Neural crest cell (in vitro differentiated cells): ENCODE measurements at regions not wholly inside any gene's neighbourhood (a gene's known extent, or its start where the extent isn't known, plus 50 kb on each side); places are given as distances from the start of the nearest gene placed in this dataset.
"Not testable (repeated sequence)": the region's sequence is repeated elsewhere in the genome, so short reads cannot be mapped to it uniquely, and the experiment has no call there.

Source experiments
- DNase-seq: peaks from one replicate; pipeline ENCODE4 v3.0.0; 2021; ENCODE audit warnings: low read depth, mixed read lengths, low spot score
- H3K27ac Mint-ChIP-seq: one replicate; pipeline ENCODE4 v1.8.0; 2021; ENCODE audit warnings: mild to moderate bottlenecking, mixed read lengths; ENCODE audit not compliant: unreplicated experiment
- H3K27me3 Mint-ChIP-seq: 2 replicates; pipeline ENCODE4 v1.8.0; 2021; ENCODE audit warnings: low read depth, mild to moderate bottlenecking, mixed read lengths
- H3K36me3 Mint-ChIP-seq: 2 replicates; pipeline ENCODE4 v1.8.0; 2021; ENCODE audit warnings: low read depth, mild to moderate bottlenecking, mixed read lengths
- H3K4me1 Mint-ChIP-seq: 2 replicates; pipeline ENCODE4 v1.8.0; 2021; ENCODE audit warnings: mixed read lengths
- H3K4me3 Mint-ChIP-seq: one replicate; pipeline ENCODE4 v1.8.0; 2021; ENCODE audit warnings: mild to moderate bottlenecking, mixed read lengths
- H3K9me3 Mint-ChIP-seq: 2 replicates; pipeline ENCODE4 v1.8.0; 2021; ENCODE audit warnings: mixed read lengths
- TF ChIP-seq, protein P1 (sequence below): fragments of 200-600 bp; sonication (generic); conservative IDR thresholded peaks from 2 replicates; pipeline ENCODE4 v1.5.0; 2021; ENCODE audit warnings: antibody characterized with exemption, mild to moderate bottlenecking

DNA sequence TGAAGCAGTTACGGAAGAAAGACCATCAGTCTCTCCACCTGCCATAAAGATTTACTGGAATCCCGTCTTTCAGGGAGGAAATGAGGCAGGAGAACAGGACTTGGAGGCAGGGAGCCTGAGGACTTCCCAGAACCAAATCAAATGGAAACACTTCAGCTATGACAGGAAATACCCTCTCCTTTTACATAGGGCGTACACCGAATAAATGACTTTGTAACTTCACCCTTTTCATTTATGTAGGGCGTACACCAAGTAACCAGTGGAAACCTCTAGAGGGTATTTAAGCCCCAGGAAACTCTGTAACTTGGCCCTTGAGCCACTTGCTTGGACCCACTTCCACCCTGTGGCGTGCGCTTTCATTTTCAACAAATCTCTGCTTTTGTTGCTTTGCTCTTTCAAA lies 218.3 kb upstream of the SLC39A10 start:
- no peak for DNase-seq
- Mint-ChIP-seq H3K4me3 (no peak overlapping the region), H3K36me3 (peaks cover 3% of the 10 kb centered on the region), H3K4me1 (no peaks in the 10 kb centered on the region), H3K9me3 (peaks cover 8% of the 10 kb centered on the region), H3K27ac (no peak overlapping the region), H3K27me3 (no peaks in the 10 kb centered on the region)
- TF ChIP-seq, protein P1, sequence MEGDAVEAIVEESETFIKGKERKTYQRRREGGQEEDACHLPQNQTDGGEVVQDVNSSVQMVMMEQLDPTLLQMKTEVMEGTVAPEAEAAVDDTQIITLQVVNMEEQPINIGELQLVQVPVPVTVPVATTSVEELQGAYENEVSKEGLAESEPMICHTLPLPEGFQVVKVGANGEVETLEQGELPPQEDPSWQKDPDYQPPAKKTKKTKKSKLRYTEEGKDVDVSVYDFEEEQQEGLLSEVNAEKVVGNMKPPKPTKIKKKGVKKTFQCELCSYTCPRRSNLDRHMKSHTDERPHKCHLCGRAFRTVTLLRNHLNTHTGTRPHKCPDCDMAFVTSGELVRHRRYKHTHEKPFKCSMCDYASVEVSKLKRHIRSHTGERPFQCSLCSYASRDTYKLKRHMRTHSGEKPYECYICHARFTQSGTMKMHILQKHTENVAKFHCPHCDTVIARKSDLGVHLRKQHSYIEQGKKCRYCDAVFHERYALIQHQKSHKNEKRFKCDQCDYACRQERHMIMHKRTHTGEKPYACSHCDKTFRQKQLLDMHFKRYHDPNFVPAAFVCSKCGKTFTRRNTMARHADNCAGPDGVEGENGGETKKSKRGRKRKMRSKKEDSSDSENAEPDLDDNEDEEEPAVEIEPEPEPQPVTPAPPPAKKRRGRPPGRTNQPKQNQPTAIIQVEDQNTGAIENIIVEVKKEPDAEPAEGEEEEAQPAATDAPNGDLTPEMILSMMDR: no peak

DNA sequence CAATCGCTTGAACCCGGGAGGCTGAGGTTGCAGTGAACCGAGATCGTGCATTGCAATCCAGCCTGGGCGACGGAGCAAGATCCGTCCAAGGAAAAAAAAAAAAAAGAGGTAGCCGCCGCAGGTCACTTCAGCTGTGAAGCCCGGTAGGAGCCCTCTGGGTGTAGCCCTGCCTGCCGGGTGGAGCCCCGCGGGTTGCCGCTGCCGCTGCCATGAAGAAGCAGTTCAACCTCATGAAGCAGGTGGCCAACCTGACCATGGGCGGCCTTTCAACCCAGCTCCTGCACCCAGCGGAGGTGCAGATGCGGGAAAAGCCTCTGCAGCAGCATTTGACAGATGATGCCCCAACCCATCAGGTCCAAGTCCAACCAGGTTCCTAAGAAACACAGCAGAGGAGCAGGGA lies 219.5 kb upstream of the SLC39A10 start:
- peaks cover 7% of the 10 kb centered on the region for H3K9me3 Mint-ChIP-seq
- peaks cover 3% of the 10 kb centered on the region for H3K36me3 Mint-ChIP-seq
- H3K27me3 Mint-ChIP-seq: no peaks in the 10 kb centered on the region
- TF ChIP-seq, protein P1: no peak
- no peak for DNase-seq
- no peaks in the 10 kb centered on the region for H3K4me1 Mint-ChIP-seq
- H3K4me3 Mint-ChIP-seq: no peak overlapping the region
- H3K27ac Mint-ChIP-seq: no peak overlapping the region

DNA sequence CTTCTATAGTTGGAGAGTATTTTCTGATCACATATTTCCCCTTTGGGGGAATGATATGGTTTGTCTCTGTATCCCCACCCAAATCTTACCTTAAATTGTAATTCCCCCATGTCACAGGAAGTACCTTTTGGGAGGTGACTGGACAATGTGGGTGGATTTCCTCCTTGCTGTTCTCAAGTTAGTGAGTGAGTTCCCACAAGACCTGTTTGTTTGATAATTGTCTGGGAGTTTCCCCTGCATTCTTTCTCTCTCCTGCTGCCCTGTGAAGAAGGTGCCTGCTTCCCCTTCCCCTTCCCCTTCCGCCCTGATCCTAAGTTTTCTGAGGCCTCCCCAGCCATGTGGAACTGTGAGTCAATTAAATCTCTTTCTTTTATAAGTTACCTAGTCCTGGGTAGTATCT lies 222.7 kb upstream of the SLC39A10 start:
- no peaks in the 10 kb centered on the region for H3K27me3 Mint-ChIP-seq
- H3K36me3 Mint-ChIP-seq: no peaks in the 10 kb centered on the region
- H3K4me3 Mint-ChIP-seq: no peak overlapping the region
- no peaks in the 10 kb centered on the region for H3K4me1 Mint-ChIP-seq
- DNase-seq: no peak
- no peak overlapping the region for H3K27ac Mint-ChIP-seq
- TF ChIP-seq, protein P1: no peak
- H3K9me3 Mint-ChIP-seq: no peaks in the 10 kb centered on the region

DNA sequence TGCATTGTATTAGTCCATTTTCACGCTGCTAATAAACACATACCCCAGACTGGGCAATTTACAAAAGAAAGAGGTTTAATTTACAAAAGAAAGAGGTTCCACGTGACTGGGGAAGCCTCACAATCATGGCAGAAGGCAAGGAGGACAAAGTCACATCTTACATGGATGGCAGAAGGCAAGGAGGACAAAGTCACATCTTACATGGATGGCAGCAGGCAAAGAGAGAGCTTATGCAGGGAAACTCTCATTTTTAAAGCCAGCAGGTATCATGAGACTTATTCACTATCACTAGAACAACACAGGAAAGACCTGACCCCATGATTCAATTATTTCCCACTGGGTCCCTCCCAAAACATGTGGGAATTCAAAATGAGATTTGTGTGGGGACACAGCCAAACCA lies 223.3 kb upstream of the SLC39A10 start:
- not testable (repeated sequence) for H3K9me3 Mint-ChIP-seq, DNase-seq, H3K4me3 Mint-ChIP-seq, H3K27me3 Mint-ChIP-seq, H3K4me1 Mint-ChIP-seq, H3K27ac Mint-ChIP-seq, H3K36me3 Mint-ChIP-seq

DNA sequence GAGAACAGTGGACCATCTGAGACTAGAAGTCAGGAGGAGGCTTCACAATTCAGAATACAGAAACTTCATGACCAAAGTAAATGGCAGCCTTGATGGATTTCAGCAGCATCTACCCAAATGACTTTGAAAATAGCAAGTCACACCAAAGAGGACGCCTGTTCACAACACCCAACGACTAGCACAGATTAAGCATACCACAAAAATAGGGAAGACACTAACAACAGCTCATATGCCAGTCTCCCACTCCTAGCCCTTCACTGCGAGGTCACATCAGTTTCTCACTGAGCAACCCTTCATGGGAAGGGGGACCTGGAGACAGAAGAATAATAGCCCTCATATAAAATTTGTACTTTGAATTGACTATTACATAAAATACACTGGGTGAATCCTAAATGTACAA lies 228.4 kb upstream of the SLC39A10 start:
- Mint-ChIP-seq H3K4me1 (no peaks in the 10 kb centered on the region), H3K9me3 (no peaks in the 10 kb centered on the region), H3K4me3 (no peak overlapping the region), H3K27me3 (no peaks in the 10 kb centered on the region), H3K36me3 (no peaks in the 10 kb centered on the region), H3K27ac (no peak overlapping the region)
- TF ChIP-seq, protein P1: no peak
- DNase-seq: no peak

DNA sequence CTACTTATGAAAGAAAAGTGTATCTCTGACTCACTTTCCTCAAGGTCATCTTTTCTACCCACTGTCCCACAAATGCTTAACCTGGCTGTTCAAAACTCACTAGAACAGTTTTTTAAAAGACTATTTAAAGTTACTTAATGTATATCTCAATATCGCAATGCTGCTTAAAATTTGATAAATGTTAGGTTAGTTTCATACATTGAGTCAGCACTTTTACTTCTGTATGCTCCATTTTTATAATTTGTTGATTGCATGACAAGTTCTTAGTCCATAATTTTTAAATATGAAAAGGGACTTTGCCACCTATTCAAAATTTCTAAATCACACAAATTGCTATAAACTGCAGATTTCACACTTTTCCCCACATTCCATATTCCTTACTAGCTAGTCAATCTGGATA lies 231.7 kb upstream of the SLC39A10 start:
- DNase-seq: no peak
- no peaks in the 10 kb centered on the region for H3K36me3 Mint-ChIP-seq
- H3K4me1 Mint-ChIP-seq: no peaks in the 10 kb centered on the region
- H3K27ac Mint-ChIP-seq: no peak overlapping the region
- H3K9me3 Mint-ChIP-seq: no peaks in the 10 kb centered on the region
- no peak overlapping the region for H3K4me3 Mint-ChIP-seq
- TF ChIP-seq, protein P1: no peak
- H3K27me3 Mint-ChIP-seq: no peaks in the 10 kb centered on the region
